ENCODE measurements at regions not wholly inside any gene's neighbourhood (a gene's known extent, or its start where the extent isn't known, plus 50 kb on each side); places are given as distances from the start of the nearest gene placed in this dataset.

- H3K27ac Mint-ChIP-seq, result no peak overlapping the region
- no peaks in the 10 kb centered on the region for H3K4me1 Mint-ChIP-seq
- Histone ChIP-seq H3K36me3 (replicated peaks in 1 of 2; ENCODE audit: control extremely low read depth in 1 of 2, control insufficient read depth in 1 of 2, extremely low read depth in 1 of 2, insufficient read depth in 2 of 2, low read length in 1 of 2) (no peaks in the 10 kb centered on the region), H3K4me3 (ENCODE audit: control extremely low read depth in 1 of 5, extremely low read depth in 1 of 5, insufficient read depth in 1 of 5, low read depth in 2 of 5, low read length in 4 of 5) (no peak overlapping the region), H3K27ac (ENCODE audit: low read length in 2 of 2) (no peak overlapping the region), H4K20me1 (ENCODE audit: control insufficient read depth, insufficient read depth, low read length, poor library complexity, severe bottlenecking) (no peaks in the 10 kb centered on the region), H3K79me2 (ENCODE audit: control insufficient read depth, insufficient read depth, low read length) (no peaks in the 10 kb centered on the region), H3K27me3 (replicated peaks in 1 of 4; ENCODE audit: control extremely low read depth in 1 of 4, control insufficient read depth in 3 of 4, insufficient read depth in 4 of 4, low read length in 3 of 4) (no peaks in the 10 kb centered on the region), H3K9me3 (ENCODE audit: control extremely low read depth in 1 of 3, control insufficient read depth in 2 of 3, insufficient read depth in 1 of 3, low read length in 2 of 3) (no peaks in the 10 kb centered on the region), H3K4me1 (ENCODE audit: control insufficient read depth in 2 of 2, insufficient read depth in 2 of 2, low read length in 2 of 2) (no peaks in the 10 kb centered on the region), H3K4me2 (replicated peaks; ENCODE audit: low read depth, low read length, poor library complexity, severe bottlenecking) (no peak overlapping the region), H2AFZ (ENCODE audit: insufficient read depth, low read depth, low read length, poor library complexity, severe bottlenecking) (no peak overlapping the region), H3K9ac (ENCODE audit: low read length) (no peak overlapping the region)
- H3K9me3 Mint-ChIP-seq (ENCODE audit: insufficient read depth), result peaks cover 5% of the 10 kb centered on the region
- H3K4me3 Mint-ChIP-seq, result no peak overlapping the region
- ChIA-PET POLR2A (no interaction called here), CTCF (no interaction called here)
- TF ChIP-seq EZH2 (IDR thresholded peaks at IDR 0.05; ENCODE audit: borderline replicate concordance, insufficient read depth, low read depth, low read length, poor library complexity, severe bottlenecking) (no peak), CTCF (IDR thresholded peaks at IDR 0.05) (no peak)
- DNase-seq, result no peak
- WGBS (ENCODE audit: insufficient coverage), result no CpG with 5 or more reads among the region's 1 CpG
- ATAC-seq (ENCODE audit: low read depth), result no peak
- H3K27me3 Mint-ChIP-seq, result no peaks in the 10 kb centered on the region
- intact Hi-C loops (cut with micrococcal nuclease), result no loop called here
Measured at GRCh38 chr18:30814446-30814845, 228.1 kb downstream of the DSC3 start.

GRCh38 chr18:30811580-30811979 lies 231.0 kb downstream of the DSC3 start:
- Mint-ChIP-seq H3K9me3 (ENCODE audit: insufficient read depth) (peaks cover under 1% of the 10 kb centered on the region), H3K4me1 (no peaks in the 10 kb centered on the region), H3K27ac (no peak overlapping the region), H3K4me3 (no peak overlapping the region), H3K27me3 (no peaks in the 10 kb centered on the region)
- Histone ChIP-seq H3K27ac (ENCODE audit: low read length in 2 of 2) (no peak overlapping the region), H4K20me1 (ENCODE audit: control insufficient read depth, insufficient read depth, low read length, poor library complexity, severe bottlenecking) (no peaks in the 10 kb centered on the region), H3K9me3 (ENCODE audit: control extremely low read depth in 1 of 3, control insufficient read depth in 2 of 3, insufficient read depth in 1 of 3, low read length in 2 of 3) (no peaks in the 10 kb centered on the region), H2AFZ (ENCODE audit: insufficient read depth, low read depth, low read length, poor library complexity, severe bottlenecking) (no peak overlapping the region), H3K36me3 (replicated peaks in 1 of 2; ENCODE audit: control extremely low read depth in 1 of 2, control insufficient read depth in 1 of 2, extremely low read depth in 1 of 2, insufficient read depth in 2 of 2, low read length in 1 of 2) (no peaks in the 10 kb centered on the region), H3K4me3 (ENCODE audit: control extremely low read depth in 1 of 5, extremely low read depth in 1 of 5, insufficient read depth in 1 of 5, low read depth in 2 of 5, low read length in 4 of 5) (no peak overlapping the region), H3K27me3 (replicated peaks in 1 of 4; ENCODE audit: control extremely low read depth in 1 of 4, control insufficient read depth in 3 of 4, insufficient read depth in 4 of 4, low read length in 3 of 4) (no peaks in the 10 kb centered on the region), H3K9ac (ENCODE audit: low read length) (no peak overlapping the region), H3K4me2 (replicated peaks; ENCODE audit: low read depth, low read length, poor library complexity, severe bottlenecking) (no peak overlapping the region), H3K79me2 (ENCODE audit: control insufficient read depth, insufficient read depth, low read length) (no peaks in the 10 kb centered on the region), H3K4me1 (ENCODE audit: control insufficient read depth in 2 of 2, insufficient read depth in 2 of 2, low read length in 2 of 2) (no peaks in the 10 kb centered on the region)
- intact Hi-C loops (cut with micrococcal nuclease), result no loop called here
- no peak for ATAC-seq (ENCODE audit: low read depth)
- TF ChIP-seq CTCF (IDR thresholded peaks at IDR 0.05), result no peak
- no peak for TF ChIP-seq EZH2 (IDR thresholded peaks at IDR 0.05; ENCODE audit: borderline replicate concordance, insufficient read depth, low read depth, low read length, poor library complexity, severe bottlenecking)
- DNase-seq, result no peak
- ChIA-PET POLR2A (no interaction called here), CTCF (no interaction called here)
- WGBS (ENCODE audit: insufficient coverage), result 67% methylated on average over 1 of the region's 2 CpGs

Measured in B cell (primary cell).